IPS DF 6.9 (cell line): ENCODE measurements at regions not wholly inside any gene's neighbourhood (a gene's known extent, or its start where the extent isn't known, plus 50 kb on each side); places are given as distances from the start of the nearest gene placed in this dataset.

Source experiments
- DNase-seq: peaks from one replicate; pipeline ENCODE4 v3.0.0-alpha.2; 2013; ENCODE audit warnings: low read depth, low spot score
- H3K27ac ChIP-seq: one replicate; pipeline ENCODE4 v1.5.1; 2013; ENCODE audit warnings: low read length, control low read depth
- H3K27me3 ChIP-seq: 2 replicates; pipeline ENCODE4 v1.6.1; 2013; ENCODE audit warnings: mild to moderate bottlenecking, low read length; ENCODE audit not compliant: control insufficient read depth, insufficient read depth
- H3K36me3 ChIP-seq: 2 replicates; pipeline ENCODE4 v1.6.1; 2013; ENCODE audit warnings: low read length; ENCODE audit not compliant: control insufficient read depth, insufficient read depth
- H3K4me1 ChIP-seq: 2 replicates; pipeline ENCODE4 v1.6.1; 2013; ENCODE audit warnings: low read length; ENCODE audit not compliant: control insufficient read depth, insufficient read depth
- H3K4me3 ChIP-seq: 2 replicates; pipeline ENCODE4 v1.5.1; 2013; ENCODE audit warnings: mild to moderate bottlenecking, low read length
- H3K9me3 ChIP-seq: 2 replicates; pipeline ENCODE4 v1.6.1; 2013; ENCODE audit warnings: low read length, inconsistent platforms; ENCODE audit not compliant: control insufficient read depth, insufficient read depth
- WGBS: extraction: QIAGEN DNeasy Blood & Tissue Kit; methylation state at CpG from one replicate; pipeline ENCODE4 v1.1.7; 2013; ENCODE audit warnings: mixed read lengths, missing lambda C conversion rate; ENCODE audit not compliant: insufficient read length, insufficient coverage; 5-methylcytosine and 5-hydroxymethylcytosine counted together

DNA sequence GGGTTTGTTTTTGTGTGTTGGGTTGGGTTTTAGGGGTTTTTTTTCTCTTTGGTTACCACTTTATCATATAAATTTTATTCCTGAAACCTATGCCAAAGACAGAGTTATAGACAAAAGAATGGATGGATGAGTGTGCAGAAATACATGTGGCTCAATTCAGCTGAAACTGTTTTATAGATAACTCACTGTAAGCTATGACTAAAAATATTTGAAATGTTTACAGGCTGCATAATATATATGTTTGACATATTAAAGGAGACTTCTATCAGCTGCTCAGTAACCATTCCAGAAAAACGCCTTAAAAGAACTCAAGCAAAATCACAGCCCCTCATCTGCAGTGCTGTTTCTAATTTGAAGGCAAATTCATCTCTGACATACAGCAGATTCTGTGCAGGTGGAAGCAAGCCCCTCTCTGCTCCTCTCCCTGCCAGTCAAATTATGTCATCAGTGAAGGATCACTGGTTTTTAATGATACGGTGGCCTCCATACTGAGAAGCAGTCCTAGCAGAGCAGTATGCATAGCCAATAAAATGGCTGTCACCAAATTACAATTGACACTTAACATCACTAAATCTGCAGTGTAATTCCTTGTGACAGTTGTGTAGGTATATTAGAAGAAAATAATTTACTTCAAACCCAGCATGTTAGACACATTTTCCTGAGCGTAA is 301.6 kb downstream of the NR2F1-AS1 start:
- Histone ChIP-seq H3K4me1 (no peaks in the 10 kb centered on the region), H3K4me3 (no peak overlapping the region), H3K36me3 (no peaks in the 10 kb centered on the region), H3K9me3 (no peaks in the 10 kb centered on the region), H3K27ac (no peak overlapping the region), H3K27me3 (no peaks in the 10 kb centered on the region)
- no peak for DNase-seq
- no CpG with 5 or more reads among the region's 3 CpGs for WGBS

DNA sequence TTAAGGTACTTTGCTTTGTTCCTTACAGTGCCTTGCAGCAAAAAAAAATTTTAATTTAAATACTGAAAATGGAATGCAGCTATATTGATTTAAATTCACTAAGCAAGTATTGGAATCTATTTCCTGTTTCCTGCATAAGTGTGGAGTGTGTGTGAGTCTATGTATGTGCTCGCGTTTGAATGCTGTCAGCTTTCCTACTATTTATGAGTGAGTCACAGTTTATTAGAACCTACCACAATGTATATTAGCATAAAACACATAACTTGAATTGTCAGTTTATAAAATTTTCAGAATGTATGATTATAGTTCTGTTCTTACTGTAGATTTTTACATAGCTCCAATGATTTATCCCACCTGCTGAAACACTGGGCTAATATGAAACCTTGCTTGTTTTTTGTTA is 302.1 kb downstream of the NR2F1-AS1 start:
- Histone ChIP-seq H3K4me3 (no peak overlapping the region), H3K36me3 (no peaks in the 10 kb centered on the region), H3K27ac (no peak overlapping the region), H3K27me3 (no peaks in the 10 kb centered on the region), H3K4me1 (no peaks in the 10 kb centered on the region), H3K9me3 (no peaks in the 10 kb centered on the region)
- DNase-seq = no peak
- WGBS = no CpG with 5 or more reads among the region's 2 CpGs

GRCh38 chr5:93277051-93277450 is 304.0 kb downstream of the NR2F1-AS1 start:
- H3K27me3 ChIP-seq = no peaks in the 10 kb centered on the region
- H3K4me3 ChIP-seq = no peak overlapping the region
- no CpG with 5 or more reads among the region's 6 CpGs for WGBS
- no peaks in the 10 kb centered on the region for H3K36me3 ChIP-seq
- no peak for DNase-seq
- no peak overlapping the region for H3K27ac ChIP-seq
- no peaks in the 10 kb centered on the region for H3K4me1 ChIP-seq
- no peaks in the 10 kb centered on the region for H3K9me3 ChIP-seq

DNA sequence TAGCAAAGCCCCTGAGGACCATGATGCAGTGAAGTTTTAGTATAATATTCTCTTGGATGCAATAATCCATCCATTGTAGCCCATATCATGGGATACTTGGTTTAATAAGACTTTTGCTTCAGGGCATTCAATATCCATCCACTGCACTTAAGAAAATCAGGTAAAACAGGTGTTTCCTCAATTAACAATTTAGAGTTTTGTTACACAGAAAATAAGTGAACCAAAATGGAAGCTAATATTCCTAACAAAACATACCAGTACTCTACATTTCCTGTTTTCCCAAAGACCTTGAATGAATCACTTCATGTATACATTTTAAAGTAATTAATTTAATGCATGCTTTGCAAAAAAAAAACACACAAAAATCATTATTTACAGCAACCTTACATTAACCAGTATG is 305.6 kb downstream of the NR2F1-AS1 start:
- Histone ChIP-seq H3K4me1 (no peaks in the 10 kb centered on the region), H3K9me3 (no peaks in the 10 kb centered on the region), H3K27ac (no peak overlapping the region), H3K36me3 (no peaks in the 10 kb centered on the region), H3K27me3 (no peaks in the 10 kb centered on the region), H3K4me3 (no peak overlapping the region)
- DNase-seq = no peak

GRCh38 chr5:93274291-93274690 is 306.7 kb downstream of the NR2F1-AS1 start:
- Histone ChIP-seq H3K4me3 (no peak overlapping the region), H3K36me3 (no peaks in the 10 kb centered on the region), H3K27me3 (no peaks in the 10 kb centered on the region), H3K27ac (no peak overlapping the region), H3K9me3 (no peaks in the 10 kb centered on the region), H3K4me1 (no peaks in the 10 kb centered on the region)
- DNase-seq = no peak
- no CpG with 5 or more reads among the region's 5 CpGs for WGBS

DNA sequence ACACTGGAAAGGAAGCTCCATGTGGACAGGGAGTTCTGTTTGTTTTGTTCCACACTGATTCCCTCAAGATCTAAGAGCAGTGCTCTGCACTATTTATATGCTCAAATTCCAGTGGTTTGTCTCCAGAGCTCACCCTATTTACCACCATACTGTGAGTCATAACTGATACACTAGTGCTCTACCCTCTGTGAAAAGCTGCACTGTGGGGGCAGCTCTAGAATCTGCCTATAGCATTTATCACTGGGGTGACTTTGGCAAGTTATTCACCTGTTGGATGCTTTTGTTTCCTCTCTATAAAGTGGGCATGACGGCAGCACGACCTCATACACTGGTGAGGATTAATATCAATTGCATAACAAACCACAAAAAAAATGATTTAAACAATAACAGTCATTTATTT is 307.8 kb downstream of the NR2F1-AS1 start:
- no peaks in the 10 kb centered on the region for H3K36me3 ChIP-seq
- H3K27me3 ChIP-seq = no peaks in the 10 kb centered on the region
- no peak overlapping the region for H3K4me3 ChIP-seq
- WGBS = no CpG with 5 or more reads among the region's 2 CpGs
- no peak overlapping the region for H3K27ac ChIP-seq
- H3K4me1 ChIP-seq = no peaks in the 10 kb centered on the region
- DNase-seq = no peak
- no peaks in the 10 kb centered on the region for H3K9me3 ChIP-seq

- no peak for DNase-seq
- Histone ChIP-seq H3K4me1 (no peaks in the 10 kb centered on the region), H3K27me3 (no peaks in the 10 kb centered on the region), H3K4me3 (no peak overlapping the region), H3K9me3 (no peaks in the 10 kb centered on the region), H3K27ac (no peak overlapping the region), H3K36me3 (no peaks in the 10 kb centered on the region)
- WGBS = no CpG with 5 or more reads among the region's 5 CpGs
Observed at GRCh38 chr5:93272108-93272507, 308.9 kb downstream of the NR2F1-AS1 start.

DNA sequence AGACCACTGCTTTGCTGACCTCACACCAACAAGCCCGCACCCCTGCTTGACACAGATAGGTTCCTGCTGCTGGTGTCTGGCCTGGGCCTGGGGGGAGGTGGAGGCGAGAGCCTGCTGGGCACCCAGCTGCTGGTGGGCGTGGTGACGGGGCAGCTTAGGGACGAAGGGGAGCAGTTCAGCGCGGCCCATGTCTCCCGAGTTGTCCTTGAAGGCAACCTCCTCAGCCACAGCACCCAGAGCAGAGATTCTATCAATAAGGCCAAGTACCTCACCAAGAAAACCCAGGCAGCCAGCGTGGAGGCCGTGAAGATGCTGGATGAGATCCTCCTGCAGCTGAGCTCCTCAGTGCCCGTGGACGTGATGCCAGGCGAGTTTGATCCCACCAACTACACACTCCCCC is 313.3 kb downstream of the NR2F1-AS1 start:
- H3K36me3 ChIP-seq = no peaks in the 10 kb centered on the region
- WGBS = no CpG with 5 or more reads among the region's 13 CpGs
- DNase-seq = no peak
- H3K4me1 ChIP-seq = no peaks in the 10 kb centered on the region
- H3K27me3 ChIP-seq = no peaks in the 10 kb centered on the region
- H3K27ac ChIP-seq = no peak overlapping the region
- no peaks in the 10 kb centered on the region for H3K9me3 ChIP-seq
- H3K4me3 ChIP-seq = no peak overlapping the region

- no peaks in the 10 kb centered on the region for H3K27me3 ChIP-seq
- no peak overlapping the region for H3K27ac ChIP-seq
- no peaks in the 10 kb centered on the region for H3K4me1 ChIP-seq
- H3K4me3 ChIP-seq = no peak overlapping the region
- no peaks in the 10 kb centered on the region for H3K36me3 ChIP-seq
- no CpG with 5 or more reads among the region's 20 CpGs for WGBS
- H3K9me3 ChIP-seq = no peaks in the 10 kb centered on the region
- DNase-seq = no peak
Observed at GRCh38 chr5:93267276-93267675, 313.7 kb downstream of the NR2F1-AS1 start.

GRCh38 chr5:93257616-93258015 is 323.4 kb downstream of the NR2F1-AS1 start:
- Histone ChIP-seq H3K9me3 (no peaks in the 10 kb centered on the region), H3K27me3 (no peaks in the 10 kb centered on the region), H3K36me3 (no peaks in the 10 kb centered on the region), H3K27ac (no peak overlapping the region), H3K4me1 (no peaks in the 10 kb centered on the region), H3K4me3 (no peak overlapping the region)
- DNase-seq = no peak
- no CpG with 5 or more reads among the region's 3 CpGs for WGBS

GRCh38 chr5:93255796-93256195 is 325.2 kb downstream of the NR2F1-AS1 start:
- Histone ChIP-seq H3K27me3 (no peaks in the 10 kb centered on the region), H3K4me3 (no peak overlapping the region), H3K9me3 (no peaks in the 10 kb centered on the region), H3K4me1 (no peaks in the 10 kb centered on the region), H3K27ac (no peak overlapping the region), H3K36me3 (no peaks in the 10 kb centered on the region)
- DNase-seq = no peak
